Mesothelial cell of epicardium (in vitro differentiated cells): ENCODE measurements at regions not wholly inside any gene's neighbourhood (a gene's known extent, or its start where the extent isn't known, plus 50 kb on each side); places are given as distances from the start of the nearest gene placed in this dataset.

ENCODE experiments used
- DNase-seq, 2 experiments: peaks; one replicate each; pipeline ENCODE4 v3.0.0; 2021; ENCODE audit warnings: low spot score in 2 of 2; ENCODE audit not compliant: unreplicated experiment in 2 of 2
- H3K27ac Mint-ChIP-seq: 2 replicates; pipeline ENCODE4 v1.8.0; 2021; ENCODE audit warnings: mixed read lengths
- H3K27me3 Mint-ChIP-seq: 2 replicates; pipeline ENCODE4 v1.8.0; 2021; ENCODE audit warnings: low read depth, mixed read lengths
- H3K36me3 Mint-ChIP-seq: 2 replicates; pipeline ENCODE4 v1.8.0; 2021; ENCODE audit warnings: mixed read lengths
- H3K4me1 Mint-ChIP-seq: 2 replicates; pipeline ENCODE4 v1.8.0; 2021; ENCODE audit warnings: mixed read lengths
- H3K4me3 Mint-ChIP-seq: 2 replicates; pipeline ENCODE4 v1.8.0; 2021; ENCODE audit warnings: mild to moderate bottlenecking, moderate library complexity, mixed read lengths
- H3K9me3 Mint-ChIP-seq: 2 replicates; pipeline ENCODE4 v1.8.0; 2021; ENCODE audit warnings: mixed read lengths
- CTCF ChIP-seq: fragments of 200-600 bp; sonication (generic); IDR thresholded peaks from one replicate; pipeline ENCODE4 v1.5.0; 2021; ENCODE audit warnings: antibody characterized with exemption; ENCODE audit not compliant: unreplicated experiment

GRCh38 chr12:93944911-93945310, 203.5 kb upstream of the PLXNC1 start:
- H3K4me1 Mint-ChIP-seq, result peaks cover 1% of the 10 kb centered on the region
- H3K27ac Mint-ChIP-seq, result no peak overlapping the region
- no peaks in the 10 kb centered on the region for H3K36me3 Mint-ChIP-seq
- H3K9me3 Mint-ChIP-seq, result peaks cover 24% of the 10 kb centered on the region
- H3K4me3 Mint-ChIP-seq, result no peak overlapping the region
- DNase-seq, result no peak
- TF ChIP-seq CTCF, result no peak
- no peaks in the 10 kb centered on the region for H3K27me3 Mint-ChIP-seq

GRCh38 chr12:93946542-93947150, 201.7 kb upstream of the PLXNC1 start:
- Mint-ChIP-seq H3K4me3 (no peak overlapping the region), H3K27me3 (no peaks in the 10 kb centered on the region), H3K27ac (no peak overlapping the region), H3K9me3 (peaks cover 28% of the 10 kb centered on the region), H3K36me3 (no peaks in the 10 kb centered on the region), H3K4me1 (peaks cover 1% of the 10 kb centered on the region)
- TF ChIP-seq CTCF, result no peak
- no peak for DNase-seq

GRCh38 chr12:93947486-93947885, 200.9 kb upstream of the PLXNC1 start:
- Mint-ChIP-seq H3K36me3 (no peaks in the 10 kb centered on the region), H3K4me3 (no peak overlapping the region), H3K4me1 (peaks cover 1% of the 10 kb centered on the region), H3K27me3 (no peaks in the 10 kb centered on the region), H3K9me3 (peaks cover 28% of the 10 kb centered on the region), H3K27ac (no peak overlapping the region)
- no peak for TF ChIP-seq CTCF
- no peak for DNase-seq

- Mint-ChIP-seq H3K27ac (no peak overlapping the region), H3K27me3 (no peaks in the 10 kb centered on the region), H3K4me3 (no peak overlapping the region), H3K36me3 (no peaks in the 10 kb centered on the region), H3K4me1 (peaks cover 1% of the 10 kb centered on the region), H3K9me3 (peaks cover 32% of the 10 kb centered on the region)
- DNase-seq, result no peak
- TF ChIP-seq CTCF, result no peak
Observed at GRCh38 chr12:93950311-93950710, 198.1 kb upstream of the PLXNC1 start.

- H3K27ac Mint-ChIP-seq, result no peak overlapping the region
- H3K9me3 Mint-ChIP-seq, result peaks cover 45% of the 10 kb centered on the region
- no peak for DNase-seq
- no peaks in the 10 kb centered on the region for H3K4me1 Mint-ChIP-seq
- TF ChIP-seq CTCF, result no peak
- no peaks in the 10 kb centered on the region for H3K27me3 Mint-ChIP-seq
- no peak overlapping the region for H3K4me3 Mint-ChIP-seq
- H3K36me3 Mint-ChIP-seq, result no peaks in the 10 kb centered on the region
Observed at GRCh38 chr12:93954166-93955112, 193.9 kb upstream of the PLXNC1 start.
